ENCODE measurements at regions not wholly inside any gene's neighbourhood (a gene's known extent, or its start where the extent isn't known, plus 50 kb on each side); places are given as distances from the start of the nearest gene placed in this dataset.

DNA sequence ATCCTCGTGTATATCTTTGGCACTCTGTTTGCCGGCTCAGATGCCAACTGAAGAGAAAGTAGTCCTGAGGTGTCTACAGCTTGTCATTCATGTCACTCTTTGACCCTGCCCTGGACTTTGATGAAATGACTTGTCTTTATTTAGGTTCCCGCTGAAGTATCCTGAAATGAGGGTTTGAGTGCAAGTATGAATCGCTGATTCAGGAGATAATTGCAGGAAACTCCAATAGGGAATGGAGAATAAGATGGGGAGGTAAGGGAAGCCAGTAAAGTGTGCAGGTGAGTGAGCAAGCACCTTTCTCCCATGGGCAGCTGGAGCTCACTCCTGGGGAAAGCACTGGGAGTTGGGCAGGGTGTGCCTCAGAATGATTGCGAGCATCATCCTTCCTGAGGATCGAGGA lies 50.3 kb upstream of the ZFR start:
- ATAC-seq (ENCODE audit: low read depth), result no peak
- H3K9me3 ChIP-seq (ENCODE audit: severe bottlenecking), result no peaks in the 10 kb centered on the region
- H3K4me1 ChIP-seq (ENCODE audit: insufficient read depth, poor library complexity, severe bottlenecking), result no peaks in the 10 kb centered on the region
- H3K27ac ChIP-seq (ENCODE audit: poor library complexity, severe bottlenecking), result no peak overlapping the region
- H3K36me3 ChIP-seq (ENCODE audit: low read depth), result no peaks in the 10 kb centered on the region
- H3K4me3 ChIP-seq (ENCODE audit: severe bottlenecking), result no peak overlapping the region
- no peaks in the 10 kb centered on the region for H3K27me3 ChIP-seq (ENCODE audit: insufficient read depth, poor library complexity, severe bottlenecking)
- DNase-seq (ENCODE audit: low spot score), result no peak
- TF ChIP-seq CTCF (IDR thresholded peaks at IDR 0.05; ENCODE audit: poor library complexity, severe bottlenecking), result no peak

Data from RWPE2 (cell line).